ENCODE measurements at regions not wholly inside any gene's neighbourhood (a gene's known extent, or its start where the extent isn't known, plus 50 kb on each side); places are given as distances from the start of the nearest gene placed in this dataset.

DNA sequence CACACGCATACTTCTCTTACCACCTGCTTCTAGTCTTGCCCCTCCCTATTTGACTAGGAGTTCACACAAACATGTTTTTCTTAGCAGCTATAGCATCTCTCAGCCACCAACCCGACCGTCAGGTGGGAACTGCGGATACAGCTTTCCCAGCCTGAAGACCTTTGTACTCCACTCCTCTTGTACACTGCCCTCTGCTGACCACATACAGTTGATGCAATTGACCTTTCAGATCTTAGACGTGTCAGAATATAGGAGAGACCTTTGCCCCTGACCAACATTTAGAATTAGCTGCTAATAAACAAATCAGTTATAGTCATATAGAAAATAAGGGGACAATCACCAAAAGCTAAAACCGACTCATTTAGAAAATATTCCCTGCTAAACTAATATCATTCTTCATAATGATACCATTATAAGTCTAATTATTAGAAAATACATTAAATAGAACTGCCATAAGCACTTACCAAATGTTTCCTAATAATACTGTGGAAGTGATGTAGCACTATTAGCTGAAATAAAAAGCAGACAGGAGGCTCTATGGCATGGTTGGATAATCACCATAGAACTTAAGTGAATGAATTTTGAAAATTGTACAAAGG is 208.4 kb downstream of the RAD51AP2 start:
- DNase-seq (ENCODE audit: low spot score), result peak; percentile 46
- TF ChIP-seq CTCF (IDR thresholded peaks at IDR 0.05; ENCODE audit: extremely low read depth, missing control alignments), result peak; percentile 79

GRCh38 chr2:17309181-17309580 is 209.1 kb downstream of the RAD51AP2 start:
- no peak for DNase-seq (ENCODE audit: low spot score)
- no peak for TF ChIP-seq CTCF (IDR thresholded peaks at IDR 0.05; ENCODE audit: extremely low read depth, missing control alignments)

GRCh38 chr2:17306706-17307105 is 211.5 kb downstream of the RAD51AP2 start:
- no peak for TF ChIP-seq CTCF (IDR thresholded peaks at IDR 0.05; ENCODE audit: extremely low read depth, missing control alignments)

DNA sequence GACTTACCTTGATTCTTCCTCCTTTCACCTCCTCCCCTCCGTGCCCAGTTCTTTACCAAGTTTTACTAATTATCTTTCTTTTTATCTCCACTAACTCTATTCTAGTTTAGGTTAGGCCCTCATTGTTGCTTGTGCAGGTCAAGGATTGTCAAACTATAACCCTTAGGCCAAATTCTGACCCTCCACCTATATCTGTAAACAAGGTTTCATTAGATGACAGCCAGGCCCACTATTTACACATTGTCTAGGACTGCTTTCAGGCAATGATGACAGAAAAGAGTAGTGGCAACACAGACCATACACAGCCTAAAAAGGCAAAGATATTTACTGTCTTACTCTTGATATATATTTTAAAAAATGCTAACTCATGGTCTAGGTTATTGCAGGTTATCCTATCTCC is 212.0 kb downstream of the RAD51AP2 start:
- no peak for TF ChIP-seq CTCF (IDR thresholded peaks at IDR 0.05; ENCODE audit: extremely low read depth, missing control alignments)
- DNase-seq (ENCODE audit: low spot score), result no peak

More at GRCh38 chr2:17306706-17307105, 211.5 kb downstream of the RAD51AP2 start:
- no peak for DNase-seq (ENCODE audit: low spot score)

DNA sequence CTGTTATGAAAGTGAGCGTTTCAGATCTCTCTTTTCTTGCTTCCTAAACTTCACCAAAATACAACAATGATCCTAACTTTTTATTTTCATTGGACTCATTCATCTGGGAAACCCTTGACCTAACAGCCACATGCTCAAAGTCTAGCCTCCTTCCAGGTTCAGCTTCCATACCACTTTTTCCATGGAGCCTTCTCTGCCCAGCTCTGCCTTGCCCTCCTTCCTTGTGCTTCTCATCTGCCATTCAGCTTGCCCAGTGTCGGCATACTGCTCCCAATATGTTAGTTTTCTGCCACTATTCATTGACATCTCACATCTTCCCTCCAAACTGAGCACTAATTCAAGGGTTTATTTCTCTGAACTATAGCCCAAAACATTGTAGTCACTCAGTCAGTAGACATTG is 214.7 kb downstream of the RAD51AP2 start:
- DNase-seq (ENCODE audit: low spot score), result no peak
- TF ChIP-seq CTCF (IDR thresholded peaks at IDR 0.05; ENCODE audit: extremely low read depth, missing control alignments), result no peak

GRCh38 chr2:17303054-17303453 is 215.2 kb downstream of the RAD51AP2 start:
- no peak for TF ChIP-seq CTCF (IDR thresholded peaks at IDR 0.05; ENCODE audit: extremely low read depth, missing control alignments)
- no peak for DNase-seq (ENCODE audit: low spot score)

- no peak for DNase-seq (ENCODE audit: low spot score)
- TF ChIP-seq CTCF (IDR thresholded peaks at IDR 0.05; ENCODE audit: extremely low read depth, missing control alignments), result no peak
These were observed 216.0 kb downstream of the RAD51AP2 start for GRCh38 chr2:17302281-17302680.

Data from GM20000 (cell line).